B cell (primary cell): ENCODE measurements at regions not wholly inside any gene's neighbourhood (a gene's known extent, or its start where the extent isn't known, plus 50 kb on each side); places are given as distances from the start of the nearest gene placed in this dataset.

ENCODE experiments used
- ATAC-seq: fragments of 200-7000 bp; cut with Tn5 transposase; one replicate; pipeline ENCODE4 v1.10.0; 2021; ENCODE audit warnings: low read depth, mild to moderate bottlenecking, moderate number of reproducible peaks, moderate library complexity
- CTCF ChIA-PET: fragments of 350-600 bp; sonication (Branson Sonifier 250); formaldehyde crosslinking; loops from one replicate; lab custom pipeline; 2021; ENCODE audit warnings: antibody characterized with exemption, inconsistent platforms; lab: Charles Lee
- POLR2A ChIA-PET: fragments of 350-600 bp; sonication (Branson Sonifier 250); formaldehyde crosslinking; loops from one replicate; lab custom pipeline; 2021; ENCODE audit warnings: antibody characterized with exemption; lab: Charles Lee
- DNase-seq: peaks from one replicate; pipeline ENCODE4 v3.0.0; 2013
- H2AFZ ChIP-seq: 2 replicates; pipeline ENCODE4 v1.6.1; 2012; ENCODE audit warnings: mild to moderate bottlenecking, low read depth, low read length; ENCODE audit not compliant: insufficient read depth, poor library complexity, severe bottlenecking
- H3K27ac ChIP-seq, 2 donors: 1 replicate in 1 of 2; 2 replicates in 1 of 2; pipeline ENCODE4 v1.5.1; 2012 to 2013; ENCODE audit warnings: low read length in 2 of 2, mild to moderate bottlenecking in 2 of 2, moderate library complexity in 1 of 2
- H3K27me3 ChIP-seq, 4 experiments: fragments of 200-600 bp in 1 of 4; sonication (generic) in 1 of 4; replicated peaks in 1 of 4; 1 replicate in 2 of 4; 2 replicates in 2 of 4; pipeline versions ENCODE4 v1.6.1 to v1.7.0; 2013 to 2016; ENCODE audit warnings: low read length in 3 of 4, mild to moderate bottlenecking in 2 of 4, mixed read lengths in 1 of 4, moderate library complexity in 1 of 4; ENCODE audit not compliant: insufficient read depth in 4 of 4, control insufficient read depth in 3 of 4; ENCODE audit errors: control extremely low read depth in 1 of 4
- H3K36me3 ChIP-seq, 2 experiments: replicated peaks in 1 of 2; 1 replicate in 1 of 2; 2 replicates in 1 of 2; pipeline versions ENCODE4 v1.6.1 to v1.7.1; 2013; ENCODE audit warnings: low read length in 1 of 2; ENCODE audit not compliant: insufficient read depth in 2 of 2, control insufficient read depth in 1 of 2; ENCODE audit errors: control extremely low read depth in 1 of 2, extremely low read depth in 1 of 2
- H3K4me1 ChIP-seq, 2 donors: fragments of 200-600 bp in 1 of 2; sonication (generic) in 1 of 2; 1 replicate in 1 of 2; 2 replicates in 1 of 2; pipeline versions ENCODE4 v1.5.1 to v1.6.1; 2013 to 2017; ENCODE audit warnings: low read length in 2 of 2; ENCODE audit not compliant: control insufficient read depth in 2 of 2, insufficient read depth in 2 of 2
- H3K4me2 ChIP-seq: replicated peaks from 2 replicates; pipeline ENCODE3; 2012; ENCODE audit warnings: mild to moderate bottlenecking, low read depth, low read length; ENCODE audit not compliant: poor library complexity, severe bottlenecking
- H3K4me3 ChIP-seq, 5 experiments: fragments of 200-600 bp in 1 of 5; sonication (generic) in 1 of 5; 1 replicate in 3 of 5; 2 replicates in 2 of 5; pipeline versions ENCODE4 v1.5.1 to v1.7.0; 2011 to 2016; ENCODE audit warnings: low read length in 4 of 5, mild to moderate bottlenecking in 4 of 5, low read depth in 2 of 5, control low read depth in 1 of 5, moderate library complexity in 1 of 5; ENCODE audit not compliant: insufficient read depth in 1 of 5; ENCODE audit errors: control extremely low read depth in 1 of 5, extremely low read depth in 1 of 5
- H3K79me2 ChIP-seq: fragments of 200-600 bp; sonication (generic); one replicate; pipeline ENCODE4 v1.6.0; 2016; ENCODE audit warnings: low read length; ENCODE audit not compliant: control insufficient read depth, insufficient read depth
- H3K9ac ChIP-seq: fragments of 200-600 bp; sonication (generic); 2 replicates; pipeline ENCODE4 v1.6.1; 2017; ENCODE audit warnings: mild to moderate bottlenecking, low read length, moderate library complexity
- H3K9me3 ChIP-seq, 3 donors: one replicate each; pipeline versions ENCODE4 v1.6.1 to v1.7.1; 2013; ENCODE audit warnings: low read length in 2 of 3; ENCODE audit not compliant: control insufficient read depth in 2 of 3, insufficient read depth in 1 of 3; ENCODE audit errors: control extremely low read depth in 1 of 3
- H4K20me1 ChIP-seq: 2 replicates; pipeline ENCODE4 v1.6.0; 2012; ENCODE audit warnings: mild to moderate bottlenecking, low read length; ENCODE audit not compliant: insufficient read depth, control insufficient read depth, poor library complexity, severe bottlenecking
- H3K27ac Mint-ChIP-seq: one replicate; pipeline ENCODE4 v1.8.0; 2021; ENCODE audit warnings: mixed read lengths
- H3K27me3 Mint-ChIP-seq: one replicate; pipeline ENCODE4 v1.8.0; 2021; ENCODE audit warnings: mixed read lengths
- H3K4me1 Mint-ChIP-seq: one replicate; pipeline ENCODE4 v1.8.0; 2021; ENCODE audit warnings: mixed read lengths
- H3K4me3 Mint-ChIP-seq: one replicate; pipeline ENCODE4 v1.8.0; 2021; ENCODE audit warnings: mixed read lengths
- H3K9me3 Mint-ChIP-seq: one replicate; pipeline ENCODE4 v1.8.0; 2022; ENCODE audit warnings: mixed read lengths; ENCODE audit not compliant: insufficient read depth
- CTCF ChIP-seq: fragments of 200-600 bp; IDR thresholded peaks from one replicate; pipeline ENCODE4 v1.8.0; 2022; ENCODE audit warnings: antibody characterized with exemption, mild to moderate bottlenecking
- EZH2 ChIP-seq: IDR thresholded peaks from 2 replicates; pipeline ENCODE4 v1.6.1; 2012; ENCODE audit warnings: borderline replicate concordance, low read depth, mild to moderate bottlenecking, moderate library complexity, low read length; ENCODE audit not compliant: insufficient read depth, poor library complexity, severe bottlenecking
- WGBS: methylation state at CpG from one replicate; pipeline ENCODE4 v1.1.5; 2013; ENCODE audit warnings: missing lambda C conversion rate; ENCODE audit not compliant: insufficient coverage; 5-methylcytosine and 5-hydroxymethylcytosine counted together
- intact Hi-C: fragments of 100-400 bp; cut with micrococcal nuclease; formaldehyde crosslinking; loops from one replicate; pipeline ENCODE4 v1.10.0; 2022

- ATAC-seq = no peak
- Histone ChIP-seq H4K20me1 (no peaks in the 10 kb centered on the region), H3K79me2 (no peaks in the 10 kb centered on the region), H2AFZ (no peak overlapping the region), H3K36me3 (no peaks in the 10 kb centered on the region), H3K27me3 (no peaks in the 10 kb centered on the region), H3K4me2 (no peak overlapping the region), H3K9me3 (no peaks in the 10 kb centered on the region), H3K4me3 (no peak overlapping the region), H3K9ac (no peak overlapping the region), H3K27ac (no peak overlapping the region), H3K4me1 (no peaks in the 10 kb centered on the region)
- 100% methylated on average over 1 of the region's 5 CpGs for WGBS
- Mint-ChIP-seq H3K27me3 (no peaks in the 10 kb centered on the region), H3K27ac (no peak overlapping the region), H3K9me3 (no peaks in the 10 kb centered on the region), H3K4me3 (no peak overlapping the region), H3K4me1 (no peaks in the 10 kb centered on the region)
- DNase-seq = no peak
- ChIA-PET CTCF (no interaction called here), POLR2A (no interaction called here)
- intact Hi-C loops = no loop called here
- TF ChIP-seq CTCF = no peak
- TF ChIP-seq EZH2 = no peak
Measured at GRCh38 chr2:5391362-5391761, 300.8 kb upstream of the SOX11 start.

- TF ChIP-seq EZH2 (no peak), CTCF (no peak)
- Mint-ChIP-seq H3K4me1 (no peaks in the 10 kb centered on the region), H3K27me3 (no peaks in the 10 kb centered on the region), H3K4me3 (no peak overlapping the region), H3K27ac (no peak overlapping the region), H3K9me3 (peaks cover 2% of the 10 kb centered on the region)
- Histone ChIP-seq H4K20me1 (no peaks in the 10 kb centered on the region), H3K36me3 (no peaks in the 10 kb centered on the region), H3K27ac (no peak overlapping the region), H3K79me2 (no peaks in the 10 kb centered on the region), H3K4me3 (no peak overlapping the region), H3K9me3 (no peaks in the 10 kb centered on the region), H2AFZ (no peak overlapping the region), H3K9ac (no peak overlapping the region), H3K27me3 (no peaks in the 10 kb centered on the region), H3K4me1 (no peaks in the 10 kb centered on the region), H3K4me2 (no peak overlapping the region)
- ChIA-PET POLR2A (no interaction called here), CTCF (no interaction called here)
- ATAC-seq = no peak
- 20% methylated on average over 1 of the region's 4 CpGs for WGBS
- intact Hi-C loops = no loop called here
- DNase-seq = no peak
Measured at GRCh38 chr2:5392658-5393057, 299.5 kb upstream of the SOX11 start.
